OCI-LY3 (cell line): ENCODE measurements at regions not wholly inside any gene's neighbourhood (a gene's known extent, or its start where the extent isn't known, plus 50 kb on each side); places are given as distances from the start of the nearest gene placed in this dataset.

Source experiments
- H2AFZ ChIP-seq: fragments of 200-600, 300-600 bp; shearing (Covaris generic); 2 replicates; pipeline ENCODE4 v1.6.0; 2014; ENCODE audit warnings: antibody characterized with exemption, low read depth, low read length
- H3K27ac ChIP-seq: fragments of 200-600, 300-600 bp; sonication (generic); 2 replicates; pipeline ENCODE4 v1.5.1; 2014; ENCODE audit warnings: mild to moderate bottlenecking, low read length, moderate library complexity, mixed read lengths
- H3K27me3 ChIP-seq: fragments of 200-600, 300-600 bp; sonication (generic); 2 replicates; pipeline ENCODE4 v1.6.1; 2014; ENCODE audit warnings: low read depth, low read length, mixed read lengths
- H3K36me3 ChIP-seq: fragments of 200-600, 300-600 bp; sonication (generic); replicated peaks from 2 replicates; pipeline ENCODE3; 2014; ENCODE audit warnings: low read depth, low read length, mixed read lengths
- H3K4me1 ChIP-seq: fragments of 300-600, 200-600 bp; sonication (generic); 2 replicates; pipeline ENCODE4 v1.6.1; 2014; ENCODE audit warnings: low read length, mixed read lengths
- H3K4me2 ChIP-seq: fragments of 200-600, 300-600 bp; sonication (generic); 2 replicates; pipeline ENCODE4 v1.6.1; 2014; ENCODE audit warnings: low read length, mixed read lengths
- H3K4me3 ChIP-seq: fragments of 300-600, 200-600 bp; sonication (generic); 2 replicates; pipeline ENCODE4 v1.5.1; 2014; ENCODE audit warnings: antibody characterized with exemption, mild to moderate bottlenecking, low read length, moderate library complexity
- H3K79me2 ChIP-seq: fragments of 300-600, 200-600 bp; shearing (Covaris generic); 2 replicates; pipeline ENCODE4 v1.6.1; 2014; ENCODE audit warnings: mild to moderate bottlenecking, low read length, mixed read lengths
- H3K9ac ChIP-seq: fragments of 300-600, 200-600 bp; shearing (Covaris generic); 2 replicates; pipeline ENCODE4 v1.6.0; 2014; ENCODE audit warnings: mild to moderate bottlenecking, low read length, moderate library complexity
- H3K9me3 ChIP-seq: fragments of 200-600, 300-600 bp; shearing (Covaris generic); 2 replicates; pipeline ENCODE4 v1.6.1; 2014; ENCODE audit warnings: low read length, mixed read lengths; ENCODE audit not compliant: insufficient read depth
- H4K20me1 ChIP-seq: fragments of 200-600, 300-600 bp; sonication (generic); 2 replicates; pipeline ENCODE4 v1.6.1; 2016; ENCODE audit warnings: low read length, mixed read lengths; ENCODE audit not compliant: insufficient read depth
- EZH2phosphoT487 ChIP-seq: fragments of 200-600 bp; shearing (Covaris generic); IDR thresholded peaks from 2 replicates; pipeline ENCODE4 v1.6.1; 2018; ENCODE audit warnings: antibody characterized with exemption, mixed run types, low read depth
- TF ChIP-seq, protein P1 (sequence below): fragments of 200-600, 300-600 bp; sonication (generic); IDR thresholded peaks from 2 replicates; pipeline ENCODE4 v1.5.1; 2014; ENCODE audit warnings: antibody characterized with exemption, low read length, low read depth

DNA sequence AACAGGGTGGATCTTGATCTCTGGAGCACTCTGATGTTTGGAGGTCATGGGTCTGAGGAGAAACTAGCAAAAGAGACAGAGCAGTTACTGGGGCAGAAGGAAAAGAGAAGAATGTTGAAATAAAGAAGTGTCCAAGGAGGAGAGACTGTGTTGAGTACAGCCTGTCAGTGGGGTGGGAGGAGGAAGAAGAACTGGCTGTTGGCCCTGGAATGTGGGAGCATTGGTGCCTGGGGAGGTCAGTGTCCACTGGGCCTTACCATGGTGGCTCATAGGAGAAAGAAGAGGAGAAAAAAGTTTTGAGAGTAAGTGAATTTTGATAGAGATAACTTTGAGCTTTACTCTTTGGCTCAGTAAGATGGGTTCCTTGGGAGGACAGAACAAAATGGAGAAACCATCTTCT, 499.0 kb downstream of the TXNL1 start:
- Histone ChIP-seq H3K27ac (no peak overlapping the region), H3K4me3 (no peak overlapping the region), H2AFZ (no peak overlapping the region), H3K79me2 (no peaks in the 10 kb centered on the region), H3K9ac (no peak overlapping the region), H3K36me3 (no peaks in the 10 kb centered on the region), H3K4me1 (peaks cover 5% of the 10 kb centered on the region; the same call in 1 of the 2 replicates), H4K20me1 (no peaks in the 10 kb centered on the region), H3K4me2 (no peak overlapping the region), H3K9me3 (no peaks in the 10 kb centered on the region), H3K27me3 (no peaks in the 10 kb centered on the region)
- TF ChIP-seq EZH2phosphoT487 = no peak
- TF ChIP-seq, protein P1, sequence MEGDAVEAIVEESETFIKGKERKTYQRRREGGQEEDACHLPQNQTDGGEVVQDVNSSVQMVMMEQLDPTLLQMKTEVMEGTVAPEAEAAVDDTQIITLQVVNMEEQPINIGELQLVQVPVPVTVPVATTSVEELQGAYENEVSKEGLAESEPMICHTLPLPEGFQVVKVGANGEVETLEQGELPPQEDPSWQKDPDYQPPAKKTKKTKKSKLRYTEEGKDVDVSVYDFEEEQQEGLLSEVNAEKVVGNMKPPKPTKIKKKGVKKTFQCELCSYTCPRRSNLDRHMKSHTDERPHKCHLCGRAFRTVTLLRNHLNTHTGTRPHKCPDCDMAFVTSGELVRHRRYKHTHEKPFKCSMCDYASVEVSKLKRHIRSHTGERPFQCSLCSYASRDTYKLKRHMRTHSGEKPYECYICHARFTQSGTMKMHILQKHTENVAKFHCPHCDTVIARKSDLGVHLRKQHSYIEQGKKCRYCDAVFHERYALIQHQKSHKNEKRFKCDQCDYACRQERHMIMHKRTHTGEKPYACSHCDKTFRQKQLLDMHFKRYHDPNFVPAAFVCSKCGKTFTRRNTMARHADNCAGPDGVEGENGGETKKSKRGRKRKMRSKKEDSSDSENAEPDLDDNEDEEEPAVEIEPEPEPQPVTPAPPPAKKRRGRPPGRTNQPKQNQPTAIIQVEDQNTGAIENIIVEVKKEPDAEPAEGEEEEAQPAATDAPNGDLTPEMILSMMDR = no peak

DNA sequence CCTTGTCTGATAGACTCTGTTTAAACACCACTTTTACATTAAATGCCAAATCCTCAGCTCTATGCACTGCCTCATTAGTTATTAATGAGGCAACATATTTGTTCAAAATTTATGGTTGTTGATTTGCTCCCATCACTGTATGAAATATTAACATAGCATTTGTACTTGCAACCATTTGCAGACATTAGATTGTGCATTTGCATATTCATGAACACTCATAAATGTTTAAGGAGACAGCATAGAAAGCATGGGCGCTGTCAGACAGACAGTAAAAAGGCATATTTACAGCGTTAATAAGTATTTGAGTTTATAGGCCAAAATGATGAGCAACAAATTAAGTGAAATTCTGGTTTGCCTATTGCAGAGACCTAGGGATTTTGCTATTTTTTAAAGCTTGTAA, 502.3 kb downstream of the TXNL1 start:
- TF ChIP-seq, protein P1 = no peak
- TF ChIP-seq EZH2phosphoT487 = no peak
- Histone ChIP-seq H3K9ac (no peak overlapping the region), H3K27me3 (no peaks in the 10 kb centered on the region), H3K9me3 (no peaks in the 10 kb centered on the region), H3K4me3 (no peak overlapping the region), H3K79me2 (no peaks in the 10 kb centered on the region), H2AFZ (no peak overlapping the region), H3K4me2 (no peak overlapping the region), H3K36me3 (no peaks in the 10 kb centered on the region), H3K4me1 (no peaks in the 10 kb centered on the region), H4K20me1 (no peaks in the 10 kb centered on the region), H3K27ac (no peak overlapping the region)

DNA sequence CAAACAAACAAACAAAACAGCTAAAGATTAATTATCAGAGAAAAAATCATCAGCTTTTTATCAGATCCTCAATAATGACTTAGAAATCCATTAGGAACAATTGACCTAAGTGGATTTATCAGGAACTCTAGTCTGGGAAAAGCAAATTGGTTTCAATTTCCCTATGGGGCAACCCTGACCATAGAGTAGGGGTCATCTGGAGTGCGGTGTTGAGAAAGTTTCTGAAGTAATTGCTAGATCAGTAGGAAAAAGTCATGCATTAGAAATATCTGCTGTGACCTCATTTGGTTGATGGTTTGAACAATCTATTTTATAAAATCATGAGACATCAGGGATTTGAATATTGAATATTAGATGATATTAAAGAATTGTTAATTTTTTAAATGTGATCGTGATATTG, 507.9 kb downstream of the TXNL1 start:
- Histone ChIP-seq H3K4me3 (no peak overlapping the region), H3K27me3 (no peaks in the 10 kb centered on the region), H3K9ac (no peak overlapping the region), H4K20me1 (no peaks in the 10 kb centered on the region), H3K79me2 (no peaks in the 10 kb centered on the region), H3K4me1 (no peaks in the 10 kb centered on the region), H3K9me3 (peaks cover 4% of the 10 kb centered on the region; the same call in 1 of the 2 replicates), H3K36me3 (no peaks in the 10 kb centered on the region), H2AFZ (no peak overlapping the region), H3K27ac (no peak overlapping the region), H3K4me2 (no peak overlapping the region)
- no peak for TF ChIP-seq EZH2phosphoT487
- TF ChIP-seq, protein P1 = no peak

DNA sequence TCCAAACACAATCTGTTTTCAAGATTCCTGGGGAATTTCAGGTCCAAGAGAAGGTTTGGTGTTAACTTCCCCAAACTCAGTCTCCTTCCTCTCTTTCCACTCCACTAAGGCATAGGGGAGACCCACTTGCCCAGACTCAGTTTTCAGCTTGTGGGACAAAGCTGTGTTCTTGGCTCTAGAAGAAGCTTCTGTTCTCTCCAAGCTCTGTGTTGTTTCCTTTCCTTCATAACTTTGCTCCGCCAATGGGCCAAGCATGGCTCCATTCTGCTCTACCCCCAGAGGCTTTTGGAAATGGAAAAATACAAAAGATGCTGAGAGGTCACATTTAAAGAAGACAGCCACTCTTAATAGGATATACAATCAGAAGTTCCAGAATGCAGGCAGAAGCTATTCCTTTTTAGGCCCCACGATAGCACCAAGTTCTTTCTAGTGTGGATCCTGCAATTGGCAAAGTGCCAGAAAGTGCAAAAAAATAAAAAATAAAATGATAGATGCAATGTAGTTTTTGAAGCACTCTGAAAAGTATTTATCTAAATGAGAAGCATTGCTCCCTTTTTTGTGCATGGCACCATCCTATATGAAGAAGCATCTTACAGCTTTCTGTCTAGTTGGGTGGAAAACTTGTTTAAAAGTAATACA, 510.1 kb downstream of the TXNL1 start:
- H3K79me2 ChIP-seq = no peaks in the 10 kb centered on the region
- H3K4me1 ChIP-seq = peaks cover 10% of the 10 kb centered on the region; the same call in 1 of the 2 replicates
- H3K27me3 ChIP-seq = no peaks in the 10 kb centered on the region
- H3K36me3 ChIP-seq = no peaks in the 10 kb centered on the region
- peaks cover 4% of the 10 kb centered on the region; the same call in 1 of the 2 replicates for H3K9me3 ChIP-seq
- no peak overlapping the region for H3K4me2 ChIP-seq
- TF ChIP-seq EZH2phosphoT487 = no peak
- TF ChIP-seq, protein P1 = no peak
- H4K20me1 ChIP-seq = no peaks in the 10 kb centered on the region
- no peak overlapping the region for H3K27ac ChIP-seq
- no peak overlapping the region for H2AFZ ChIP-seq
- H3K9ac ChIP-seq = no peak overlapping the region
- H3K4me3 ChIP-seq = no peak overlapping the region
